WERI-Rb-1 (cell line): ENCODE measurements at regions not wholly inside any gene's neighbourhood (a gene's known extent, or its start where the extent isn't known, plus 50 kb on each side); places are given as distances from the start of the nearest gene placed in this dataset.

ENCODE experiments used
- DNase-seq: peaks from one replicate; pipeline ENCODE4 v3.0.0-alpha.2; 2020
- H3K27ac ChIP-seq: fragments of 250-450 bp; sonication (Bioruptor Pico); 2 replicates; pipeline ENCODE4 v1.5.1; 2020; ENCODE audit warnings: mild to moderate bottlenecking, moderate library complexity
- H3K27me3 ChIP-seq: fragments of 250-450 bp; sonication (Bioruptor Pico); 2 replicates; pipeline ENCODE4 v1.5.1; 2021; ENCODE audit warnings: mild to moderate bottlenecking, low read depth, moderate library complexity; ENCODE audit not compliant: insufficient read depth, severe bottlenecking
- H3K36me3 ChIP-seq: fragments of 250-450 bp; sonication (Bioruptor Pico); 2 replicates; pipeline ENCODE4 v1.5.1; 2020; ENCODE audit warnings: mild to moderate bottlenecking, moderate library complexity
- H3K4me3 ChIP-seq: 2 replicates; pipeline ENCODE4 v1.5.1; 2011; ENCODE audit warnings: low read depth, mild to moderate bottlenecking, control low read depth, low read length
- H3K9me3 ChIP-seq: fragments of 250-450 bp; sonication (Bioruptor Pico); 2 replicates; pipeline ENCODE4 v1.5.1; 2021; ENCODE audit warnings: mild to moderate bottlenecking, moderate library complexity; ENCODE audit not compliant: severe bottlenecking
- TF ChIP-seq, protein P1 (sequence below): IDR thresholded peaks from 2 replicates; pipeline ENCODE4 v1.5.1; 2011; ENCODE audit warnings: low read depth, mild to moderate bottlenecking, control low read depth, inconsistent platforms, low read length

DNA sequence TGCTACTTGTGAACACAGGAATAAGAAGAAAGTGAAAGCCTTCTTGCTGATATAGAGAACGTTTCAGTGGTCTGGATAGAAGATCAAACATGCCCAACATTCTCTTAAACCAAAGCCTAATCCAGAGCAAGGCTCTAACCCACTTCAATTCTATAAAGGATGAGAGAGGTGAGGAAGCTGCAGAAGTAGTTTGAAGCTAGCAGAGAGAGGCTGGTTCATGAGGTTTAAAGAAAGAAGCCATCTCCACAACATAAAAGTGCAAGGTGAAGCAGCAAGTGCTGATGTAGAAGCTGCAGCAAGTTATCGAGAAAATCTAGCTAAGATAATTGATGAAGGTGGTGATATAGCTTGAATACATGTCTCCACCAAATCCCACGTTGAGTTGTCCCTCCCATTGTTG is 383.3 kb upstream of the ASIC2 start:
- peaks cover 44% of the 10 kb centered on the region for H3K27me3 ChIP-seq
- H3K36me3 ChIP-seq: no peaks in the 10 kb centered on the region
- no peak overlapping the region for H3K27ac ChIP-seq
- TF ChIP-seq, protein P1, sequence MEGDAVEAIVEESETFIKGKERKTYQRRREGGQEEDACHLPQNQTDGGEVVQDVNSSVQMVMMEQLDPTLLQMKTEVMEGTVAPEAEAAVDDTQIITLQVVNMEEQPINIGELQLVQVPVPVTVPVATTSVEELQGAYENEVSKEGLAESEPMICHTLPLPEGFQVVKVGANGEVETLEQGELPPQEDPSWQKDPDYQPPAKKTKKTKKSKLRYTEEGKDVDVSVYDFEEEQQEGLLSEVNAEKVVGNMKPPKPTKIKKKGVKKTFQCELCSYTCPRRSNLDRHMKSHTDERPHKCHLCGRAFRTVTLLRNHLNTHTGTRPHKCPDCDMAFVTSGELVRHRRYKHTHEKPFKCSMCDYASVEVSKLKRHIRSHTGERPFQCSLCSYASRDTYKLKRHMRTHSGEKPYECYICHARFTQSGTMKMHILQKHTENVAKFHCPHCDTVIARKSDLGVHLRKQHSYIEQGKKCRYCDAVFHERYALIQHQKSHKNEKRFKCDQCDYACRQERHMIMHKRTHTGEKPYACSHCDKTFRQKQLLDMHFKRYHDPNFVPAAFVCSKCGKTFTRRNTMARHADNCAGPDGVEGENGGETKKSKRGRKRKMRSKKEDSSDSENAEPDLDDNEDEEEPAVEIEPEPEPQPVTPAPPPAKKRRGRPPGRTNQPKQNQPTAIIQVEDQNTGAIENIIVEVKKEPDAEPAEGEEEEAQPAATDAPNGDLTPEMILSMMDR: no peak
- no peak for DNase-seq
- H3K4me3 ChIP-seq: no peak overlapping the region
- no peaks in the 10 kb centered on the region for H3K9me3 ChIP-seq

DNA sequence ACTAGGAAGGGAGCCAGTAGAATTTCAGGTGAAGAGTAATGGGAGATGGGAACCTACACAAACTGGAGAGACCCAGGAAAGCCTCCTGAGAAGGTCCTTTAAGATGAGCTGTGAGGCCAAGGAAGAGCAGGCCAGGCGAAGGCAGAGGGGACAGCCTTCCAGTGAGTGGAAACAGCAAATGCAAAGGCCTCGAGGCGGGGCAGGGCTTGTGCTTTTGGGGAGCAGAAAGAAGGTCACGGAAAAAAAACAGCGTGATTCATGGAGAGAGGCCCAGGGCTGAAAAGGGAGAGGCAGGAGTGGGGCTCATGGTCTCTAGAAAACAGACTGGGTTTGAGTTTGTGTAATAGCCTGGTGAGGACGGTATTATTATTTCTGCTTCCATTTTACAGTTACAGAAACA is 386.5 kb upstream of the ASIC2 start:
- no peak for DNase-seq
- Histone ChIP-seq H3K4me3 (no peak overlapping the region), H3K27me3 (peaks cover 56% of the 10 kb centered on the region), H3K36me3 (no peaks in the 10 kb centered on the region), H3K27ac (no peak overlapping the region), H3K9me3 (no peaks in the 10 kb centered on the region)
- TF ChIP-seq, protein P1: no peak

- H3K4me3 ChIP-seq: no peak overlapping the region
- TF ChIP-seq, protein P1: no peak
- DNase-seq: no peak
- peaks cover 63% of the 10 kb centered on the region for H3K27me3 ChIP-seq
- H3K9me3 ChIP-seq: no peaks in the 10 kb centered on the region
- H3K36me3 ChIP-seq: no peaks in the 10 kb centered on the region
- no peak overlapping the region for H3K27ac ChIP-seq
Measured at GRCh38 chr17:33680472-33680871, 387.4 kb upstream of the ASIC2 start.

GRCh38 chr17:33682599-33682998 is 389.5 kb upstream of the ASIC2 start:
- DNase-seq: no peak
- no peaks in the 10 kb centered on the region for H3K36me3 ChIP-seq
- peaks cover 78% of the 10 kb centered on the region for H3K27me3 ChIP-seq
- TF ChIP-seq, protein P1: no peak
- no peaks in the 10 kb centered on the region for H3K9me3 ChIP-seq
- no peak overlapping the region for H3K4me3 ChIP-seq
- no peak overlapping the region for H3K27ac ChIP-seq

GRCh38 chr17:33684735-33685134 is 391.6 kb upstream of the ASIC2 start:
- TF ChIP-seq, protein P1: no peak
- H3K9me3 ChIP-seq: peaks cover 3% of the 10 kb centered on the region
- no peaks in the 10 kb centered on the region for H3K36me3 ChIP-seq
- H3K4me3 ChIP-seq: no peak overlapping the region
- H3K27me3 ChIP-seq: peaks cover 83% of the 10 kb centered on the region
- no peak for DNase-seq
- no peak overlapping the region for H3K27ac ChIP-seq

GRCh38 chr17:33686171-33686570 is 393.1 kb upstream of the ASIC2 start:
- Histone ChIP-seq H3K9me3 (peaks cover 7% of the 10 kb centered on the region), H3K27me3 (peaks cover 74% of the 10 kb centered on the region), H3K27ac (no peak overlapping the region), H3K36me3 (no peaks in the 10 kb centered on the region), H3K4me3 (no peak overlapping the region)
- TF ChIP-seq, protein P1: peak; percentile 65
- DNase-seq: peak; percentile 13
